DOHH2 (cell line): ENCODE measurements at regions not wholly inside any gene's neighbourhood (a gene's known extent, or its start where the extent isn't known, plus 50 kb on each side); places are given as distances from the start of the nearest gene placed in this dataset.

Source experiments
- H3F3A ChIP-seq: fragments of 200-600 bp; sonication (generic), shearing (Covaris generic); 2 replicates; pipeline ENCODE4 v1.6.0; 2016; ENCODE audit warnings: antibody characterized with exemption, mild to moderate bottlenecking; ENCODE audit not compliant: control insufficient read depth, insufficient read depth
- H3K27ac ChIP-seq: fragments of 200-600 bp; sonication (generic); 2 replicates; pipeline ENCODE4 v1.5.1; 2014; ENCODE audit warnings: low read depth, mild to moderate bottlenecking, low read length, moderate library complexity
- H3K27me3 ChIP-seq: fragments of 200-600 bp; sonication (generic); 2 replicates; pipeline ENCODE4 v1.6.1; 2014; ENCODE audit warnings: mild to moderate bottlenecking, low read length, mixed read lengths; ENCODE audit not compliant: control insufficient read depth
- H3K36me3 ChIP-seq: fragments of 200-600 bp; sonication (generic); 2 replicates; pipeline ENCODE4 v1.6.1; 2014; ENCODE audit warnings: mild to moderate bottlenecking, low read length, moderate library complexity, mixed read lengths; ENCODE audit not compliant: control insufficient read depth
- H3K4me1 ChIP-seq: fragments of 200-600 bp; sonication (generic); 2 replicates; pipeline ENCODE4 v1.6.1; 2014; ENCODE audit warnings: mild to moderate bottlenecking, low read length, mixed read lengths; ENCODE audit not compliant: control insufficient read depth
- H3K4me2 ChIP-seq: fragments of 200-600 bp; sonication (generic); 2 replicates; pipeline ENCODE4 v1.6.0; 2014; ENCODE audit warnings: mild to moderate bottlenecking, low read length, moderate library complexity
- H3K4me3 ChIP-seq: fragments of 200-600 bp; sonication (generic); 2 replicates; pipeline ENCODE4 v1.5.1; 2014; ENCODE audit warnings: mild to moderate bottlenecking, low read length, mixed read lengths
- H3K79me2 ChIP-seq: fragments of 200-600 bp; sonication (generic); 2 replicates; pipeline ENCODE4 v1.6.1; 2014; ENCODE audit warnings: mild to moderate bottlenecking, low read length, mixed read lengths; ENCODE audit not compliant: control insufficient read depth
- H3K9me2 ChIP-seq: fragments of 200-600 bp; sonication (generic); replicated peaks from 2 replicates; pipeline ENCODE4 v1.6.1; 2014; ENCODE audit warnings: mild to moderate bottlenecking, low read length, mixed read lengths; ENCODE audit not compliant: control insufficient read depth
- H3K9me3 ChIP-seq: fragments of 200-600 bp; sonication (generic); 2 replicates; pipeline ENCODE4 v1.6.1; 2014; ENCODE audit warnings: antibody characterized with exemption, low read length, mixed read lengths; ENCODE audit not compliant: control insufficient read depth, insufficient read depth
- H4K20me1 ChIP-seq: fragments of 200-600 bp; sonication (generic); 2 replicates; pipeline ENCODE4 v1.6.0; 2014; ENCODE audit warnings: low read depth, mild to moderate bottlenecking, antibody characterized with exemption, low read length, moderate library complexity; ENCODE audit not compliant: control insufficient read depth, insufficient read depth
- CTCF ChIP-seq: fragments of 200-600 bp; sonication (generic); IDR thresholded peaks from one replicate; pipeline ENCODE4 v1.5.1; 2014; ENCODE audit warnings: antibody characterized with exemption, mild to moderate bottlenecking, low read depth, low read length; ENCODE audit not compliant: poor library complexity, severe bottlenecking
- EZH2phosphoT487 ChIP-seq: fragments of 200-600 bp; sonication (generic); IDR thresholded peaks from 2 replicates; pipeline ENCODE4 v1.6.1; 2017; ENCODE audit warnings: borderline replicate concordance, mild to moderate bottlenecking, antibody characterized with exemption, low read length, moderate library complexity, mixed read lengths

- no peaks in the 10 kb centered on the region for H3F3A ChIP-seq
- H3K79me2 ChIP-seq, result no peaks in the 10 kb centered on the region
- no peaks in the 10 kb centered on the region for H3K36me3 ChIP-seq
- no peak overlapping the region for H3K4me3 ChIP-seq
- no peak overlapping the region for H3K27ac ChIP-seq
- H3K9me3 ChIP-seq, result no peaks in the 10 kb centered on the region
- no peaks in the 10 kb centered on the region for H4K20me1 ChIP-seq
- TF ChIP-seq EZH2phosphoT487 (no peak), CTCF (no peak)
- H3K4me1 ChIP-seq, result no peaks in the 10 kb centered on the region
- peaks cover 4% of the 10 kb centered on the region; the same call in 1 of the 2 replicates for H3K27me3 ChIP-seq
- no peak overlapping the region for H3K4me2 ChIP-seq
- no peaks in the 10 kb centered on the region for H3K9me2 ChIP-seq
Observed at GRCh38 chr1:55309786-55310504, 94.8 kb upstream of the USP24 start.

- Histone ChIP-seq H3F3A (no peaks in the 10 kb centered on the region), H3K27me3 (peaks cover 4% of the 10 kb centered on the region; the same call in 1 of the 2 replicates), H3K9me3 (no peaks in the 10 kb centered on the region), H3K27ac (no peak overlapping the region), H3K79me2 (no peaks in the 10 kb centered on the region), H3K9me2 (no peaks in the 10 kb centered on the region), H4K20me1 (no peaks in the 10 kb centered on the region), H3K4me2 (no peak overlapping the region), H3K4me3 (no peak overlapping the region), H3K36me3 (no peaks in the 10 kb centered on the region), H3K4me1 (no peaks in the 10 kb centered on the region)
- TF ChIP-seq CTCF (no peak), EZH2phosphoT487 (no peak)
Observed at GRCh38 chr1:55309053-55309452, 93.9 kb upstream of the USP24 start.

- no peak overlapping the region for H3K27ac ChIP-seq
Observed at GRCh38 chr1:55305735-55306134, 90.6 kb upstream of the USP24 start.

More at GRCh38 chr1:55305735-55306134, 90.6 kb upstream of the USP24 start:
- H3F3A ChIP-seq, result no peaks in the 10 kb centered on the region
- no peak overlapping the region for H3K4me2 ChIP-seq
- no peaks in the 10 kb centered on the region for H3K9me2 ChIP-seq
- H3K27me3 ChIP-seq, result peaks cover 4% of the 10 kb centered on the region; the same call in 1 of the 2 replicates
- no peaks in the 10 kb centered on the region for H3K36me3 ChIP-seq
- H3K4me3 ChIP-seq, result no peak overlapping the region
- no peaks in the 10 kb centered on the region for H3K79me2 ChIP-seq
- H4K20me1 ChIP-seq, result no peaks in the 10 kb centered on the region
- H3K9me3 ChIP-seq, result no peaks in the 10 kb centered on the region
- no peaks in the 10 kb centered on the region for H3K4me1 ChIP-seq
- TF ChIP-seq EZH2phosphoT487 (no peak), CTCF (no peak)
